NT2/D1 (cell line): ENCODE measurements at regions not wholly inside any gene's neighbourhood (a gene's known extent, or its start where the extent isn't known, plus 50 kb on each side); places are given as distances from the start of the nearest gene placed in this dataset.

Source experiments
- SUZ12 ChIP-seq: IDR thresholded peaks from 2 replicates; pipeline ENCODE4 v1.6.1; 2011; ENCODE audit not compliant: insufficient read length, insufficient read depth; ENCODE audit errors: extremely low read depth
- YY1 ChIP-seq: IDR thresholded peaks from 2 replicates; pipeline ENCODE4 v1.6.1; 2011; ENCODE audit not compliant: insufficient read length, insufficient read depth

GRCh38 chr10:53045315-53045714 lies 272.7 kb upstream of the MBL2 start:
- no peak for TF ChIP-seq SUZ12
- no peak for TF ChIP-seq YY1
